Neutrophil (primary cell): ENCODE measurements at regions not wholly inside any gene's neighbourhood (a gene's known extent, or its start where the extent isn't known, plus 50 kb on each side); places are given as distances from the start of the nearest gene placed in this dataset.

ENCODE experiments used
- H3K27ac ChIP-seq: fragments of 200-600 bp; sonication (generic); 2 replicates; pipeline ENCODE4 v1.5.1; 2016; ENCODE audit warnings: mild to moderate bottlenecking, moderate library complexity
- H3K27me3 ChIP-seq: fragments of 200-600 bp; sonication (generic); 2 replicates; pipeline ENCODE4 v1.6.0; 2016; ENCODE audit warnings: mild to moderate bottlenecking
- H3K36me3 ChIP-seq: fragments of 200-600 bp; sonication (generic); 2 replicates; pipeline ENCODE4 v1.5.1; 2017
- H3K4me1 ChIP-seq, 2 experiments: fragments of 200-600 bp in 1 of 2; sonication (generic) in 1 of 2; 1 replicate in 1 of 2; 2 replicates in 1 of 2; pipeline versions ENCODE4 v1.5.1 to v1.6.1; 2013 to 2016; ENCODE audit warnings: low read depth in 1 of 2, low read length in 1 of 2, mild to moderate bottlenecking in 1 of 2, moderate library complexity in 1 of 2; ENCODE audit not compliant: control insufficient read depth in 1 of 2, insufficient read depth in 1 of 2
- H3K4me3 ChIP-seq, 2 experiments: fragments of 200-600 bp in 1 of 2; sonication (generic) in 1 of 2; 1 replicate in 1 of 2; 2 replicates in 1 of 2; pipeline ENCODE4 v1.5.1; 2013 to 2016; ENCODE audit warnings: low read depth in 1 of 2, low read length in 1 of 2, mild to moderate bottlenecking in 1 of 2, moderate library complexity in 1 of 2
- H3K9me3 ChIP-seq: fragments of 200-600 bp; sonication (generic); 2 replicates; pipeline ENCODE4 v1.5.1; 2016
- CTCF ChIP-seq: fragments of 200-600 bp; sonication (generic); IDR thresholded peaks from 2 replicates; pipeline ENCODE4 v1.5.1; 2016; ENCODE audit warnings: antibody characterized with exemption

- Histone ChIP-seq H3K4me3 (no peak overlapping the region), H3K4me1 (no peaks in the 10 kb centered on the region), H3K27ac (no peak overlapping the region), H3K27me3 (no peaks in the 10 kb centered on the region), H3K9me3 (no peaks in the 10 kb centered on the region), H3K36me3 (no peaks in the 10 kb centered on the region)
- TF ChIP-seq CTCF, result no peak
Observed at GRCh38 chr9:108710424-108710823, 145.4 kb downstream of the ACTL7B start.

GRCh38 chr9:108709997-108710396 is 145.8 kb downstream of the ACTL7B start:
- no peak overlapping the region for H3K4me3 ChIP-seq
- no peak for TF ChIP-seq CTCF
- H3K36me3 ChIP-seq, result no peaks in the 10 kb centered on the region
- H3K27me3 ChIP-seq, result no peaks in the 10 kb centered on the region
- no peaks in the 10 kb centered on the region for H3K9me3 ChIP-seq
- no peak overlapping the region for H3K27ac ChIP-seq
- no peaks in the 10 kb centered on the region for H3K4me1 ChIP-seq

- no peak for TF ChIP-seq CTCF
- H3K36me3 ChIP-seq, result no peaks in the 10 kb centered on the region
- no peaks in the 10 kb centered on the region for H3K4me1 ChIP-seq
- H3K4me3 ChIP-seq, result no peak overlapping the region
- H3K27me3 ChIP-seq, result no peaks in the 10 kb centered on the region
- no peaks in the 10 kb centered on the region for H3K9me3 ChIP-seq
- no peak overlapping the region for H3K27ac ChIP-seq
Observed at GRCh38 chr9:108709126-108709525, 146.7 kb downstream of the ACTL7B start.

GRCh38 chr9:108708448-108708847 is 147.3 kb downstream of the ACTL7B start:
- no peak for TF ChIP-seq CTCF
- no peaks in the 10 kb centered on the region for H3K36me3 ChIP-seq
- no peaks in the 10 kb centered on the region for H3K4me1 ChIP-seq

GRCh38 chr9:108707120-108707519 is 148.7 kb downstream of the ACTL7B start:
- no peaks in the 10 kb centered on the region for H3K9me3 ChIP-seq
- no peaks in the 10 kb centered on the region for H3K27me3 ChIP-seq
- no peak for TF ChIP-seq CTCF
- H3K4me1 ChIP-seq, result no peaks in the 10 kb centered on the region
- H3K27ac ChIP-seq, result no peak overlapping the region
- no peak overlapping the region for H3K4me3 ChIP-seq
- no peaks in the 10 kb centered on the region for H3K36me3 ChIP-seq

More at GRCh38 chr9:108708448-108708847, 147.3 kb downstream of the ACTL7B start:
- H3K4me3 ChIP-seq, result no peak overlapping the region
- H3K9me3 ChIP-seq, result no peaks in the 10 kb centered on the region
- H3K27me3 ChIP-seq, result no peaks in the 10 kb centered on the region
- H3K27ac ChIP-seq, result no peak overlapping the region
